ENCODE measurements at regions not wholly inside any gene's neighbourhood (a gene's known extent, or its start where the extent isn't known, plus 50 kb on each side); places are given as distances from the start of the nearest gene placed in this dataset.
"Not testable (repeated sequence)": the region's sequence is repeated elsewhere in the genome, so short reads cannot be mapped to it uniquely, and the experiment has no call there.

GRCh38 chr10:36765782-36766414 lies 359.5 kb upstream of the ANKRD30A start:
- Mint-ChIP-seq H3K27me3 (ENCODE audit: low read depth) (no peaks in the 10 kb centered on the region), H3K4me3 (no peak overlapping the region), H3K4me1 (ENCODE audit: low read depth) (no peaks in the 10 kb centered on the region), H3K9me3 (peaks cover 2% of the 10 kb centered on the region), H3K36me3 (ENCODE audit: insufficient read depth) (no peaks in the 10 kb centered on the region)
- DNase-seq (no peak), ATAC-seq (no peak)

- Mint-ChIP-seq H3K4me3 (no peak overlapping the region), H3K27me3 (ENCODE audit: low read depth) (no peaks in the 10 kb centered on the region), H3K36me3 (ENCODE audit: insufficient read depth) (no peaks in the 10 kb centered on the region), H3K4me1 (ENCODE audit: low read depth) (no peaks in the 10 kb centered on the region), H3K9me3 (peaks cover 2% of the 10 kb centered on the region)
- no peak for DNase-seq
- no peak for ATAC-seq
Measured at GRCh38 chr10:36764823-36765222, 360.6 kb upstream of the ANKRD30A start.

GRCh38 chr10:36761121-36761520 lies 364.3 kb upstream of the ANKRD30A start:
- no peak for ATAC-seq
- H3K36me3 Mint-ChIP-seq (ENCODE audit: insufficient read depth): no peaks in the 10 kb centered on the region
- no peak for DNase-seq
- H3K9me3 Mint-ChIP-seq: peaks cover 1% of the 10 kb centered on the region
- no peak overlapping the region for H3K4me3 Mint-ChIP-seq
- no peaks in the 10 kb centered on the region for H3K27me3 Mint-ChIP-seq (ENCODE audit: low read depth)
- no peaks in the 10 kb centered on the region for H3K4me1 Mint-ChIP-seq (ENCODE audit: low read depth)

- H3K27me3 Mint-ChIP-seq (ENCODE audit: low read depth): no peaks in the 10 kb centered on the region
- no peaks in the 10 kb centered on the region for H3K36me3 Mint-ChIP-seq (ENCODE audit: insufficient read depth)
- no peak overlapping the region for H3K4me3 Mint-ChIP-seq
- no peaks in the 10 kb centered on the region for H3K4me1 Mint-ChIP-seq (ENCODE audit: low read depth)
- DNase-seq: no peak
- no peak for ATAC-seq
- H3K9me3 Mint-ChIP-seq: peaks cover 3% of the 10 kb centered on the region
Measured at GRCh38 chr10:36759141-36759805, 366.1 kb upstream of the ANKRD30A start.

- no peaks in the 10 kb centered on the region for H3K4me1 Mint-ChIP-seq (ENCODE audit: low read depth)
- H3K4me3 Mint-ChIP-seq: no peak overlapping the region
- H3K27me3 Mint-ChIP-seq (ENCODE audit: low read depth): no peaks in the 10 kb centered on the region
- no peaks in the 10 kb centered on the region for H3K36me3 Mint-ChIP-seq (ENCODE audit: insufficient read depth)
- peak in 1 of 2 donors; percentile 23 for ATAC-seq
- DNase-seq: no peak
- no peaks in the 10 kb centered on the region for H3K9me3 Mint-ChIP-seq
Measured at GRCh38 chr10:36748128-36748871, 377.1 kb upstream of the ANKRD30A start.

GRCh38 chr10:36739884-36740445 lies 385.4 kb upstream of the ANKRD30A start:
- ATAC-seq (no peak), DNase-seq (no peak)
- Mint-ChIP-seq H3K27me3 (ENCODE audit: low read depth) (no peaks in the 10 kb centered on the region), H3K9me3 (peaks cover 11% of the 10 kb centered on the region), H3K36me3 (ENCODE audit: insufficient read depth) (no peaks in the 10 kb centered on the region), H3K4me3 (no peak overlapping the region), H3K4me1 (ENCODE audit: low read depth) (no peaks in the 10 kb centered on the region)

- no peak for ATAC-seq
- Mint-ChIP-seq H3K4me1 (ENCODE audit: low read depth) (no peaks in the 10 kb centered on the region), H3K36me3 (ENCODE audit: insufficient read depth) (no peaks in the 10 kb centered on the region), H3K4me3 (no peak overlapping the region), H3K27me3 (ENCODE audit: low read depth) (no peaks in the 10 kb centered on the region), H3K9me3 (peaks cover 11% of the 10 kb centered on the region)
- DNase-seq: no peak
Measured at GRCh38 chr10:36738738-36739431, 386.5 kb upstream of the ANKRD30A start.

- Mint-ChIP-seq H3K27me3 (ENCODE audit: low read depth) (no peaks in the 10 kb centered on the region), H3K4me1 (ENCODE audit: low read depth) (no peaks in the 10 kb centered on the region), H3K9me3 (peaks cover 14% of the 10 kb centered on the region), H3K36me3 (ENCODE audit: insufficient read depth) (no peaks in the 10 kb centered on the region), H3K4me3 (no peak overlapping the region)
- DNase-seq: no peak
- ATAC-seq: no peak
Measured at GRCh38 chr10:36736311-36736710, 389.1 kb upstream of the ANKRD30A start.

GRCh38 chr10:36734590-36734989 lies 390.8 kb upstream of the ANKRD30A start:
- H3K27me3 Mint-ChIP-seq (ENCODE audit: low read depth); H3K4me3 Mint-ChIP-seq; H3K36me3 Mint-ChIP-seq (ENCODE audit: insufficient read depth); DNase-seq; H3K4me1 Mint-ChIP-seq (ENCODE audit: low read depth); ATAC-seq: not testable (repeated sequence)
- peaks cover 12% of the 10 kb centered on the region for H3K9me3 Mint-ChIP-seq

GRCh38 chr10:36730316-36730715 lies 395.1 kb upstream of the ANKRD30A start:
- DNase-seq: no peak
- Mint-ChIP-seq H3K4me3 (no peak overlapping the region), H3K36me3 (ENCODE audit: insufficient read depth) (no peaks in the 10 kb centered on the region), H3K27me3 (ENCODE audit: low read depth) (no peaks in the 10 kb centered on the region), H3K4me1 (ENCODE audit: low read depth) (no peaks in the 10 kb centered on the region), H3K9me3 (peaks cover 14% of the 10 kb centered on the region)
- ATAC-seq: no peak

GRCh38 chr10:36728626-36729025 lies 396.8 kb upstream of the ANKRD30A start:
- Mint-ChIP-seq H3K27me3 (ENCODE audit: low read depth) (no peaks in the 10 kb centered on the region), H3K36me3 (ENCODE audit: insufficient read depth) (no peaks in the 10 kb centered on the region), H3K4me3 (no peak overlapping the region), H3K4me1 (ENCODE audit: low read depth) (no peaks in the 10 kb centered on the region), H3K9me3 (peaks cover 14% of the 10 kb centered on the region)
- DNase-seq: no peak
- no peak for ATAC-seq

GRCh38 chr10:36725581-36726520 lies 399.5 kb upstream of the ANKRD30A start:
- Mint-ChIP-seq H3K4me1 (ENCODE audit: low read depth) (no peaks in the 10 kb centered on the region), H3K27me3 (ENCODE audit: low read depth) (no peaks in the 10 kb centered on the region), H3K4me3 (no peak overlapping the region)

GRCh38 chr10:36722777-36723176 lies 402.6 kb upstream of the ANKRD30A start:
- ATAC-seq: no peak
- peaks cover 9% of the 10 kb centered on the region for H3K9me3 Mint-ChIP-seq
- DNase-seq: no peak
- H3K4me1 Mint-ChIP-seq (ENCODE audit: low read depth): no peaks in the 10 kb centered on the region
- no peaks in the 10 kb centered on the region for H3K27me3 Mint-ChIP-seq (ENCODE audit: low read depth)
- no peak overlapping the region for H3K4me3 Mint-ChIP-seq
- H3K36me3 Mint-ChIP-seq (ENCODE audit: insufficient read depth): no peaks in the 10 kb centered on the region

More at GRCh38 chr10:36725581-36726520, 399.5 kb upstream of the ANKRD30A start:
- ATAC-seq (no peak), DNase-seq (no peak)
- peaks cover 11% of the 10 kb centered on the region for H3K9me3 Mint-ChIP-seq
- no peaks in the 10 kb centered on the region for H3K36me3 Mint-ChIP-seq (ENCODE audit: insufficient read depth)
